HCT116 (cell line): ENCODE measurements at regions not wholly inside any gene's neighbourhood (a gene's known extent, or its start where the extent isn't known, plus 50 kb on each side); places are given as distances from the start of the nearest gene placed in this dataset.

ENCODE experiments used
- ATAC-seq: fragments of 200-7000 bp; cut with Tn5 transposase; 2 replicates; pipeline ENCODE4 v1.9.1; 2020; ENCODE audit warnings: mild to moderate bottlenecking, moderate library complexity
- BruUV-seq: library from RNA; stranded (reverse); fragments of 400-500 nt; replicated peaks from 2 replicates; lab custom pipeline; 2021; lab: Mats Ljungman, UMichigan
- CTCF ChIA-PET: fragments of 300-600 bp; sonication (Branson Sonifier 250); formaldehyde crosslinking; loops from one replicate; lab custom pipeline; 2021; ENCODE audit warnings: antibody characterized with exemption; lab: Charles Lee
- POLR2A ChIA-PET: fragments of 300-600, 350-600 bp; sonication (Branson Sonifier 250); formaldehyde crosslinking; loops from one replicate; lab custom pipeline; 2021; ENCODE audit warnings: antibody characterized with exemption; lab: Charles Lee
- RAD21 ChIA-PET, 2 experiments: fragments of 300-600 bp; sonication (Branson Sonifier 250); formaldehyde crosslinking; loops; one replicate each; lab custom pipeline; 2023; ENCODE audit warnings: low total read pairs in 2 of 2; ENCODE audit not compliant: uncharacterized antibody in 2 of 2, unreplicated experiment in 2 of 2, low non-redundant PET in 1 of 2; lab: Charles Lee
- DNase-seq: peaks from one replicate; pipeline ENCODE4 v3.0.0-alpha.2; 2010; ENCODE audit warnings: low read depth, low spot score
- H2AFZ ChIP-seq: fragments of 200-600 bp; shearing (Covaris generic), sonication (generic); 2 replicates; pipeline ENCODE4 v1.6.1; 2017; ENCODE audit warnings: low read depth, mixed run types, mixed read lengths, antibody characterized with exemption, low read length; ENCODE audit not compliant: poor library complexity, severe bottlenecking
- H3K27ac ChIP-seq: 2 replicates; pipeline ENCODE4 v1.5.1; 2012; ENCODE audit warnings: low read depth, low read length
- H3K27me3 ChIP-seq: fragments of 200-600 bp; sonication (generic); 2 replicates; pipeline ENCODE4 v1.6.1; 2016; ENCODE audit warnings: mixed run types, low read length, mixed read lengths; ENCODE audit not compliant: insufficient read depth
- H3K36me3 ChIP-seq, 2 experiments: fragments of 200-500 bp in 1 of 2; fragments of 200-600 bp in 1 of 2; sonication (Bioruptor generic) in 1 of 2; sonication (generic) in 1 of 2; 2 replicates each; pipeline versions ENCODE4 v1.5.1 to v1.6.1; 2014 to 2016; ENCODE audit warnings: low read length in 2 of 2, inconsistent platforms in 1 of 2, mixed read lengths in 1 of 2, mixed run types in 1 of 2; ENCODE audit not compliant: insufficient read depth in 2 of 2, control insufficient read depth in 1 of 2
- H3K4me1 ChIP-seq, 2 experiments: fragments of 200-600 bp in 1 of 2; sonication (generic) in 1 of 2; 2 replicates each; pipeline versions ENCODE4 v1.5.1 to v1.6.1; 2012 to 2017; ENCODE audit warnings: low read length in 2 of 2, inconsistent platforms in 1 of 2, mild to moderate bottlenecking in 1 of 2, mixed read lengths in 1 of 2, mixed run types in 1 of 2, moderate library complexity in 1 of 2; ENCODE audit not compliant: insufficient read depth in 2 of 2, control insufficient read depth in 1 of 2
- H3K4me2 ChIP-seq: fragments of 200-600 bp; sonication (generic); 2 replicates; pipeline ENCODE4 v1.6.1; 2017; ENCODE audit warnings: mixed run types, low read length, mixed read lengths
- H3K4me3 ChIP-seq, 2 experiments: fragments of 200-600 bp in 1 of 2; sonication (generic) in 1 of 2; replicated peaks in 1 of 2; 2 replicates each; pipeline ENCODE4 v1.5.1; 2011 to 2016; ENCODE audit warnings: low read length in 2 of 2, control low read depth in 1 of 2, low read depth in 1 of 2, mild to moderate bottlenecking in 1 of 2, mixed read lengths in 1 of 2, mixed run types in 1 of 2
- H3K79me2 ChIP-seq: fragments of 200-600 bp; sonication (generic); 2 replicates; pipeline ENCODE4 v1.6.1; 2017; ENCODE audit warnings: mild to moderate bottlenecking, mixed run types, low read length, moderate library complexity, mixed read lengths; ENCODE audit not compliant: insufficient read depth
- H3K9ac ChIP-seq: fragments of 200-600 bp; sonication (generic); 2 replicates; pipeline ENCODE4 v1.6.1; 2016; ENCODE audit warnings: low read length, mixed read lengths
- H3K9me2 ChIP-seq: fragments of 200-600 bp; sonication (generic), shearing (Covaris generic); 2 replicates; pipeline ENCODE4 v1.6.1; 2017; ENCODE audit warnings: mixed run types, mild to moderate bottlenecking, moderate library complexity; ENCODE audit not compliant: insufficient read depth
- H3K9me3 ChIP-seq, 2 experiments: fragments of 200-500 bp in 1 of 2; fragments of 200-600 bp in 1 of 2; sonication (Bioruptor generic) in 1 of 2; sonication (generic) in 1 of 2; 2 replicates each; pipeline ENCODE4 v1.6.1; 2014 to 2017; ENCODE audit warnings: low read length in 2 of 2, mixed read lengths in 2 of 2, inconsistent platforms in 1 of 2, low read depth in 1 of 2, mild to moderate bottlenecking in 1 of 2, mixed run types in 1 of 2, moderate library complexity in 1 of 2; ENCODE audit not compliant: control insufficient read depth in 1 of 2, insufficient read depth in 1 of 2
- H4K20me1 ChIP-seq: fragments of 200-600 bp; sonication (generic), shearing (Covaris generic); 2 replicates; pipeline ENCODE4 v1.6.1; 2017; ENCODE audit warnings: mixed run types, mild to moderate bottlenecking, moderate library complexity; ENCODE audit not compliant: insufficient read depth
- ATF3 ChIP-seq: IDR thresholded peaks from 2 replicates; pipeline ENCODE4 v1.6.1; 2012
- CBX3 ChIP-seq: IDR thresholded peaks from 2 replicates; pipeline ENCODE4 v1.6.1; 2012; ENCODE audit warnings: low read depth
- CEBPB ChIP-seq: IDR thresholded peaks from 2 replicates; pipeline ENCODE4 v1.6.1; 2012; ENCODE audit warnings: low read depth
- CTCF ChIP-seq, 3 experiments: fragments of 200-600 bp in 1 of 3; sonication (generic) in 1 of 3; IDR thresholded peaks in 2 of 3; conservative IDR thresholded peaks in 1 of 3; 2 replicates each; pipeline ENCODE4 v1.5.1; 2012 to 2017; ENCODE audit warnings: low read depth in 2 of 3, low read length in 2 of 3, antibody characterized with exemption in 1 of 3, borderline replicate concordance in 1 of 3, control low read depth in 1 of 3, mild to moderate bottlenecking in 1 of 3, mixed read lengths in 1 of 3, mixed run types in 1 of 3, moderate library complexity in 1 of 3; ENCODE audit not compliant: insufficient read depth in 1 of 3
- EGR1 ChIP-seq: IDR thresholded peaks from 2 replicates; pipeline ENCODE4 v1.6.1; 2012; ENCODE audit warnings: low read depth
- EZH2 ChIP-seq: fragments of 200-600 bp; sonication (generic); IDR thresholded peaks from 2 replicates; pipeline ENCODE4 v1.6.1; 2017; ENCODE audit warnings: antibody characterized with exemption, mixed run types
- EZH2phosphoT487 ChIP-seq: fragments of 200-600 bp; IDR thresholded peaks from 2 replicates; pipeline ENCODE4 v1.6.1; 2018; ENCODE audit warnings: antibody characterized with exemption, borderline replicate concordance
- FOSL1 ChIP-seq: IDR thresholded peaks from 2 replicates; pipeline ENCODE4 v1.6.1; 2012; ENCODE audit warnings: low read depth
- JUND ChIP-seq: IDR thresholded peaks from 2 replicates; pipeline ENCODE4 v1.6.1; 2012
- MAX ChIP-seq: IDR thresholded peaks from 2 replicates; pipeline ENCODE4 v1.6.1; 2012
- POLR2A ChIP-seq: IDR thresholded peaks from 2 replicates; pipeline ENCODE4 v1.7.0; 2011; ENCODE audit warnings: borderline replicate concordance; ENCODE audit not compliant: insufficient read depth, insufficient read length; ENCODE audit errors: extremely low read depth
- POLR2AphosphoS5 ChIP-seq: IDR thresholded peaks from 2 replicates; pipeline ENCODE4 v1.6.1; 2011; ENCODE audit warnings: mild to moderate bottlenecking, low read depth, low read length, moderate library complexity
- RAD21 ChIP-seq: IDR thresholded peaks from 2 replicates; pipeline ENCODE4 v1.6.1; 2012; ENCODE audit warnings: low read depth, mild to moderate bottlenecking
- REST ChIP-seq: IDR thresholded peaks from 2 replicates; pipeline ENCODE4 v1.6.1; 2012; ENCODE audit warnings: low read depth
- SIN3A ChIP-seq: IDR thresholded peaks from 2 replicates; pipeline ENCODE4 v1.6.1; 2012; ENCODE audit warnings: low read depth
- SRF ChIP-seq: IDR thresholded peaks from 2 replicates; pipeline ENCODE4 v1.6.1; 2012; ENCODE audit warnings: low read depth
- TCF7L2 ChIP-seq: IDR thresholded peaks from 2 replicates; pipeline ENCODE4 v1.7.0; 2011; ENCODE audit warnings: borderline replicate concordance, inconsistent platforms; ENCODE audit not compliant: insufficient read depth, insufficient read length; ENCODE audit errors: extremely low read depth
- YY1 ChIP-seq: IDR thresholded peaks from 2 replicates; pipeline ENCODE4 v1.6.1; 2011; ENCODE audit warnings: low read length, low read depth, moderate library complexity, mild to moderate bottlenecking; ENCODE audit not compliant: insufficient replicate concordance; ENCODE audit errors: extremely low read depth
- ZFX ChIP-seq: fragments of 450-650 bp; IDR thresholded peaks from 2 replicates; pipeline ENCODE4 v1.6.1; 2017
- ZNF274 ChIP-seq: fragments of 200-500 bp; sonication (Bioruptor generic); IDR thresholded peaks from 2 replicates; pipeline ENCODE4 v1.6.1; 2014; ENCODE audit warnings: mild to moderate bottlenecking, low read depth, low read length, inconsistent platforms
- intact Hi-C: fragments of 100-400 bp; cut with micrococcal nuclease; formaldehyde crosslinking; loops from 2 replicates; pipeline ENCODE4 v1.10.0; 2022

- H3K79me2 ChIP-seq = no peaks in the 10 kb centered on the region
- intact Hi-C loops = no loop called here
- no peak overlapping the region for H3K9ac ChIP-seq
- H3K4me2 ChIP-seq = no peak overlapping the region
- CTCF ChIA-PET = no interaction called here
- no peak overlapping the region for H3K27ac ChIP-seq
- POLR2A ChIA-PET = no interaction called here
- no peak overlapping the region for H2AFZ ChIP-seq
- H3K4me1 ChIP-seq = no peaks in the 10 kb centered on the region
- RAD21 ChIA-PET = no interaction called here
- no peaks in the 10 kb centered on the region for H4K20me1 ChIP-seq
- TF ChIP-seq ZNF274 (no peak), EZH2phosphoT487 (no peak), ATF3 (no peak), RAD21 (no peak), MAX (no peak), EZH2 (no peak), YY1 (no peak), POLR2A (no peak), JUND (no peak), FOSL1 (no peak), SRF (no peak), ZFX (no peak), CEBPB (no peak), REST (no peak), CBX3 (no peak), POLR2AphosphoS5 (no peak), TCF7L2 (no peak), EGR1 (no peak), CTCF (IDR thresholded peaks at IDR 0.05 in 2 of 3, conservative IDR thresholded peaks at IDR 0.05 in 1 of 3; ENCODE audit: borderline replicate concordance in 1 of 3, insufficient read depth in 1 of 3, low read depth in 2 of 3, low read length in 2 of 3) (no peak), SIN3A (no peak)
- DNase-seq (no peak), ATAC-seq (no peak)
- no peaks in the 10 kb centered on the region for H3K9me3 ChIP-seq
- BruUV-seq = no TSS peak
- no peaks in the 10 kb centered on the region for H3K36me3 ChIP-seq
- no peaks in the 10 kb centered on the region for H3K27me3 ChIP-seq
- no peaks in the 10 kb centered on the region; the same call in 1 of the 2 replicates for H3K9me2 ChIP-seq
- H3K4me3 ChIP-seq = no peak overlapping the region
Observed at GRCh38 chr4:41473176-41473575, 64.8 kb upstream of the LIMCH1 start.
